Stomach (tissue), 4 donors: ENCODE measurements at regions not wholly inside any gene's neighbourhood (a gene's known extent, or its start where the extent isn't known, plus 50 kb on each side); places are given as distances from the start of the nearest gene placed in this dataset.

ENCODE experiments used
- EP300 ChIP-seq: sonication (generic); formaldehyde crosslinking; IDR thresholded peaks from one replicate; pipeline ENCODE4 v1.6.1; 2017; ENCODE audit warnings: antibody characterized with exemption
- POLR2A ChIP-seq, 4 donors: fragments of 450-650 bp; IDR thresholded peaks; one replicate each; pipeline ENCODE4 v1.6.1; 2016; ENCODE audit warnings: antibody characterized with exemption in 4 of 4, control low read depth in 2 of 4, mild to moderate bottlenecking in 1 of 4, moderate library complexity in 1 of 4
- POLR2AphosphoS5 ChIP-seq, 3 donors: sonication (generic); formaldehyde crosslinking; IDR thresholded peaks; one replicate each; pipeline ENCODE4 v1.6.1; 2016; ENCODE audit warnings: antibody characterized with exemption in 3 of 3
- TF ChIP-seq, protein P1 (sequence below), 7 experiments: fragments of 450-650 bp in 4 of 7; fragments of 200-600 bp in 3 of 7; sonication (generic) in 3 of 7; IDR thresholded peaks; one replicate each; pipeline ENCODE4 v1.5.1; 2016 to 2019; ENCODE audit warnings: antibody characterized with exemption in 7 of 7, control low read depth in 2 of 7, mild to moderate bottlenecking in 1 of 7

DNA sequence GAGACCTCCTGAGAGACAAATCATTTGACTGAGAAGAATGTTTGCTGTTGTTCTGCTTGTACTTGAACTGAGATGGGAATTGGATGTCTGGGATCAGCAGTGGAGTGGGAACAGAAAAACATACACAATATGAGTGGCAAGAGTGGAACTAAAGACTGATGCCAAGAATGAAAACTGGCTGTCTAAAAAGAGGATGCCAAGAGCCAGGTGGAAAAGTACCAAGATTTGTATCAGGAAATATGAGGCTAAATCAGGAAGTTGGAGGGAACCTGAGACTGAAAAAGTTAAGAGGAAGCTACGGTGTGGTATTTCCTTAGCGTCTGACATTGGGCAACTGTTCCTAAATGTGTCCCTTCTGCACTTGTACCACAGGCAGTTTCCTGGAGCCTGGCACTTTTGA lies 440.9 kb upstream of the CELF4 start:
- TF ChIP-seq, protein P1, sequence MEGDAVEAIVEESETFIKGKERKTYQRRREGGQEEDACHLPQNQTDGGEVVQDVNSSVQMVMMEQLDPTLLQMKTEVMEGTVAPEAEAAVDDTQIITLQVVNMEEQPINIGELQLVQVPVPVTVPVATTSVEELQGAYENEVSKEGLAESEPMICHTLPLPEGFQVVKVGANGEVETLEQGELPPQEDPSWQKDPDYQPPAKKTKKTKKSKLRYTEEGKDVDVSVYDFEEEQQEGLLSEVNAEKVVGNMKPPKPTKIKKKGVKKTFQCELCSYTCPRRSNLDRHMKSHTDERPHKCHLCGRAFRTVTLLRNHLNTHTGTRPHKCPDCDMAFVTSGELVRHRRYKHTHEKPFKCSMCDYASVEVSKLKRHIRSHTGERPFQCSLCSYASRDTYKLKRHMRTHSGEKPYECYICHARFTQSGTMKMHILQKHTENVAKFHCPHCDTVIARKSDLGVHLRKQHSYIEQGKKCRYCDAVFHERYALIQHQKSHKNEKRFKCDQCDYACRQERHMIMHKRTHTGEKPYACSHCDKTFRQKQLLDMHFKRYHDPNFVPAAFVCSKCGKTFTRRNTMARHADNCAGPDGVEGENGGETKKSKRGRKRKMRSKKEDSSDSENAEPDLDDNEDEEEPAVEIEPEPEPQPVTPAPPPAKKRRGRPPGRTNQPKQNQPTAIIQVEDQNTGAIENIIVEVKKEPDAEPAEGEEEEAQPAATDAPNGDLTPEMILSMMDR (IDR thresholded peaks at IDR 0.05): no peak
- no peak for TF ChIP-seq EP300
- no peak for TF ChIP-seq POLR2A (IDR thresholded peaks at IDR 0.05)
- no peak for TF ChIP-seq POLR2AphosphoS5 (IDR thresholded peaks at IDR 0.05)
